ENCODE measurements at regions not wholly inside any gene's neighbourhood (a gene's known extent, or its start where the extent isn't known, plus 50 kb on each side); places are given as distances from the start of the nearest gene placed in this dataset.

DNA sequence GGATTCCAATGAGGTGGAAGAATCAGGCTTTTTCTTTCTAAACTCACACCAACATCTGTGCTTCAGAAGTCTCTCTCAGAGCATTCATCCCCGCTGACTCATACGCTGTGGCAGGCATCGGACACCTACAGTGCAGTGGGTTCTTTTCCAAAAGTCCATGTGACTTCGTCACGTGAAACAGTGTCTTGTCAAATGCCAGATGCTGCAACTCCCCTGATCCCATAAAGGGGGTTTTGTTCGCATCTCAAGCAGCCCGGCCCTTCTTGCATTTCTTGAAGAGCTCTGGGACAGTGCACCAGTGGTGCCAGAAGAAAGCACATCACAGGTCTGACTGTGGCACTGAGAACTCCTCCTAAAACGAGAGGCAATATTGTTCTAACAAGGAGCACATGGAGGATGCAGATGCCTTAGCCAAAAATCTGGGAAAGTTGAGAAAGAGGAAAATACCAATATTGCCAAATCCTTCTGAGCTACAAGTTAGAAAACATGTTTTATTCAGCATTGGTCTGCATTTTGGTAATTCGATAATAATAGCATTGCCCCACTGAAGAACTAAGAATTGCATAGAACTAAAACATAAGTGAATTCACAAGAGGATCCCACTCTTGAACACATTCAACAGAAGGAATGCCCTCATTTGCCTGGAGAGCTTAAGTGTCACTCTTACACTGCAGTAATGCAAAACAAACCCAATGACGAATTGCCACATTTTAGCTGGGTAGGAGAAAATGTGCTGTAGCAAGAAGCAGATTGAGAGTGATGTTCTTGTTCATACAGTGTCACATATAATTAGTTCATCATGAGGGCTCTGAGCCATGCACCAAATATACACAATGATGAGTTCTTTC lies 204.4 kb downstream of the CXCL12 start:
- Mint-ChIP-seq H3K4me3 (ENCODE audit: unreplicated experiment) (no peak overlapping the region), H3K27me3 (ENCODE audit: insufficient read depth, unreplicated experiment) (peaks cover 18% of the 10 kb centered on the region), H3K4me1 (ENCODE audit: low read depth, unreplicated experiment) (no peaks in the 10 kb centered on the region), H3K36me3 (ENCODE audit: insufficient read depth, unreplicated experiment) (no peaks in the 10 kb centered on the region), H3K27ac (ENCODE audit: unreplicated experiment) (no peak overlapping the region), H3K9me3 (ENCODE audit: unreplicated experiment) (no peaks in the 10 kb centered on the region)
- intact Hi-C loops (cut with micrococcal nuclease; ENCODE audit: unreplicated experiment): no loop called here
- POLR2A ChIA-PET: no interaction called here
- no peaks in the 10 kb centered on the region for H3K4me1 ChIP-seq
- BruUV-seq (replicated peaks): no TSS peak
- H3K36me3 ChIP-seq (ENCODE audit: control insufficient read depth, insufficient read depth, low read length): no peaks in the 10 kb centered on the region
- TF ChIP-seq, protein P1, sequence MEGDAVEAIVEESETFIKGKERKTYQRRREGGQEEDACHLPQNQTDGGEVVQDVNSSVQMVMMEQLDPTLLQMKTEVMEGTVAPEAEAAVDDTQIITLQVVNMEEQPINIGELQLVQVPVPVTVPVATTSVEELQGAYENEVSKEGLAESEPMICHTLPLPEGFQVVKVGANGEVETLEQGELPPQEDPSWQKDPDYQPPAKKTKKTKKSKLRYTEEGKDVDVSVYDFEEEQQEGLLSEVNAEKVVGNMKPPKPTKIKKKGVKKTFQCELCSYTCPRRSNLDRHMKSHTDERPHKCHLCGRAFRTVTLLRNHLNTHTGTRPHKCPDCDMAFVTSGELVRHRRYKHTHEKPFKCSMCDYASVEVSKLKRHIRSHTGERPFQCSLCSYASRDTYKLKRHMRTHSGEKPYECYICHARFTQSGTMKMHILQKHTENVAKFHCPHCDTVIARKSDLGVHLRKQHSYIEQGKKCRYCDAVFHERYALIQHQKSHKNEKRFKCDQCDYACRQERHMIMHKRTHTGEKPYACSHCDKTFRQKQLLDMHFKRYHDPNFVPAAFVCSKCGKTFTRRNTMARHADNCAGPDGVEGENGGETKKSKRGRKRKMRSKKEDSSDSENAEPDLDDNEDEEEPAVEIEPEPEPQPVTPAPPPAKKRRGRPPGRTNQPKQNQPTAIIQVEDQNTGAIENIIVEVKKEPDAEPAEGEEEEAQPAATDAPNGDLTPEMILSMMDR (IDR thresholded peaks at IDR 0.05; ENCODE audit: insufficient read depth in 1 of 2, low read depth in 1 of 2, low read length in 1 of 2, severe bottlenecking in 1 of 2, unreplicated experiment in 1 of 2): no peak
- CTCF ChIA-PET: no interaction called here
- H3K4me3 ChIP-seq (ENCODE audit: low read depth, low read length): no peak overlapping the region
- DNase-seq: no peak
- no peaks in the 10 kb centered on the region for H3K9me3 ChIP-seq
- no peaks in the 10 kb centered on the region; the same call in 1 of the 2 replicates for H3K27me3 ChIP-seq (replicated peaks; ENCODE audit: control insufficient read depth, insufficient read depth, low read length)

DNA sequence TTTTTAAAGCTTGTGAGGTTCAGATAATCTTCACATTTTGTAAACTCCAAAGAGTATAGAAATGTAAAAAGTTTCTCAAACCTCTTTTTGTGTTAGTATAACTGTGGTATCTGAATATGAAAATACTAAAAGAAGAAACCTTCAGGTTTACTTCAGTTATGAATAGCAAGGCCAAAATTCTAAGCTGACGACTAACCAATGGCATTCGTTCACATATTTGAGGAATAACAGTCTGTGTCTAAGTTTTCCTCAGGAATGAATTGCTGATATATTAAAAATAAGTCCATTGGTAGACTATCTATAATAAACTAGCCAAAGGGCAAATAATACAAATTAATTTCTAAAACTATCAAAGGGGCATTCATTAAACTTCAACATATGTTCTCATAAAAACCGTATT lies 206.0 kb downstream of the CXCL12 start:
- ChIA-PET CTCF (no interaction called here), POLR2A (no interaction called here)
- Mint-ChIP-seq H3K27me3 (ENCODE audit: insufficient read depth, unreplicated experiment) (peaks cover 13% of the 10 kb centered on the region), H3K9me3 (ENCODE audit: unreplicated experiment) (no peaks in the 10 kb centered on the region), H3K36me3 (ENCODE audit: insufficient read depth, unreplicated experiment) (no peaks in the 10 kb centered on the region), H3K4me3 (ENCODE audit: unreplicated experiment) (no peak overlapping the region), H3K4me1 (ENCODE audit: low read depth, unreplicated experiment) (no peaks in the 10 kb centered on the region), H3K27ac (ENCODE audit: unreplicated experiment) (no peak overlapping the region)
- Histone ChIP-seq H3K9me3 (no peaks in the 10 kb centered on the region), H3K36me3 (ENCODE audit: control insufficient read depth, insufficient read depth, low read length) (no peaks in the 10 kb centered on the region), H3K4me3 (ENCODE audit: low read depth, low read length) (no peak overlapping the region), H3K4me1 (no peaks in the 10 kb centered on the region), H3K27me3 (replicated peaks; ENCODE audit: control insufficient read depth, insufficient read depth, low read length) (no peaks in the 10 kb centered on the region; the same call in 1 of the 2 replicates)
- TF ChIP-seq, protein P1 (IDR thresholded peaks at IDR 0.05; ENCODE audit: insufficient read depth in 1 of 2, low read depth in 1 of 2, low read length in 1 of 2, severe bottlenecking in 1 of 2, unreplicated experiment in 1 of 2): no peak
- no peak for DNase-seq
- intact Hi-C loops (cut with micrococcal nuclease; ENCODE audit: unreplicated experiment): loop anchor here (10.0 kb wide), 1 partner anchor 206 kb away; the partner anchor contains the start of gene CXCL12
- BruUV-seq (replicated peaks): no TSS peak

DNA sequence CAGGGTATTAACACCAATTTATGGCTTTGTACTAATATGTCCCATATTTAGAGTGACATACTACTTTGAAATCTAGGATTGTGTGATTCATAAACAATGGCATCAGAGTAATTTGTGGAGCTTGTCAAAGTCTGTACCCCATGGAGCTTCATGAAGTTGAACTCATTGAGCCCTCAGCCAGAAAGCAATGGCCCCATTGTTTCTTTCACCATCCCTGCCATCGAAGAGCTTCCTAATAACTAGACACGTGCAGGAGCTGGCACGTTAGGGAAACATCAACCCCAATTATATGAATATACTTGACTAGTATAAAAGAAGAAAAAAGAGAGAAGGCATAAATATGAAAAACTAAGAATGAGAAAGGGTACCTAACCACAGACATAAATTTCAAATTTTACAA lies 206.6 kb downstream of the CXCL12 start:
- H3K4me3 ChIP-seq (ENCODE audit: low read depth, low read length): no peak overlapping the region
- POLR2A ChIA-PET: no interaction called here
- no peaks in the 10 kb centered on the region for H3K36me3 ChIP-seq (ENCODE audit: control insufficient read depth, insufficient read depth, low read length)
- peaks cover 13% of the 10 kb centered on the region for H3K27me3 Mint-ChIP-seq (ENCODE audit: insufficient read depth, unreplicated experiment)
- BruUV-seq (replicated peaks): no TSS peak
- no peaks in the 10 kb centered on the region; the same call in 1 of the 2 replicates for H3K27me3 ChIP-seq (replicated peaks; ENCODE audit: control insufficient read depth, insufficient read depth, low read length)
- TF ChIP-seq, protein P1 (IDR thresholded peaks at IDR 0.05; ENCODE audit: insufficient read depth in 1 of 2, low read depth in 1 of 2, low read length in 1 of 2, severe bottlenecking in 1 of 2, unreplicated experiment in 1 of 2): no peak
- no peaks in the 10 kb centered on the region for H3K9me3 ChIP-seq
- no peak for DNase-seq
- intact Hi-C loops (cut with micrococcal nuclease; ENCODE audit: unreplicated experiment): loop anchor here (10.0 kb wide), 1 partner anchor 207 kb away; the partner anchor contains the start of gene CXCL12
- H3K27ac Mint-ChIP-seq (ENCODE audit: unreplicated experiment): no peak overlapping the region
- CTCF ChIA-PET: no interaction called here
- H3K36me3 Mint-ChIP-seq (ENCODE audit: insufficient read depth, unreplicated experiment): no peaks in the 10 kb centered on the region
- no peaks in the 10 kb centered on the region for H3K4me1 ChIP-seq
- no peak overlapping the region for H3K4me3 Mint-ChIP-seq (ENCODE audit: unreplicated experiment)
- H3K4me1 Mint-ChIP-seq (ENCODE audit: low read depth, unreplicated experiment): no peaks in the 10 kb centered on the region
- H3K9me3 Mint-ChIP-seq (ENCODE audit: unreplicated experiment): no peaks in the 10 kb centered on the region
